GM21786 (cell line): ENCODE measurements at regions not wholly inside any gene's neighbourhood (a gene's known extent, or its start where the extent isn't known, plus 50 kb on each side); places are given as distances from the start of the nearest gene placed in this dataset.

Experiments used
- ATAC-seq: cut with Tn5 transposase; IDR thresholded peaks from one replicate; pipeline ENCODE4 v1.9.1; 2021; ENCODE audit not compliant: unreplicated experiment

DNA sequence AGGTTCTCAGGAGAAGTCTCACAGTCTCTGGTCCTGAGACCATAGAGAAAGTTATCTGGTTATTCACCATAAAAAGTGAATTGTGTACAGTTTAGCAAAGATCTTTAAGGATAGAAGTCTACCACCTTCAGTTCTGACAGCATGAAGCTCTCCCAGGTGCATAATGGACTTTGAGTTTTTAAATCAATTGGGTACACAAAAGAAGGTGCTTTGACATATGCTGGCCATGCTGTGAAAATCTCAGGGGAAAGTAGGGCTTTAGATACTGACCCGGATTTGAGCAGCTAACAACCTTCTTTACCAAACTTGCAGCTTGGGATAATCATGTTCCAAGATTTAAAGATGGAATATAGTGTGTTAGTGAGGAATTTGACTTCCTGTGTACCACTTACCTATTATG lies 264.2 kb downstream of the ZSWIM6 start:
- no peak for ATAC-seq

DNA sequence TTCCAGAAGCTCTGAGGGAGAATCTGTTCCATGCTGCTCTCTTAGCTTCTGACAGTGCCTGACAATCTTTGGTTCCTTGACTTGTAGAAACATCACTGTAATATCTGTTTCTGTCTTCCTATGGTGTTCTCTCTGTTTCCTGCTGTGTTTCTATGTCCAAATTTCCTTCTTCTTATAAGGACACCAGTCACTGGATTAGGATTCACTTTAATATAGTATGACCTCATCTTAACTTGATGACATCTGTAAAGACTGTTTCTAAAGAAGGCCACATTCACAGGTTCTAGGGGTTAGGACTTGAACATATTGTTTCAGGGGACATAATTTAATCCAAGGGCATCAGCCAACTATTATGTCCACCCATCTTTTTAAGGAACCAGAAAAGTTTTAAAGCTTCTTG lies 265.6 kb downstream of the ZSWIM6 start:
- ATAC-seq: no peak

GRCh38 chr5:61598126-61598525 lies 266.1 kb downstream of the ZSWIM6 start:
- ATAC-seq: no peak

- no peak for ATAC-seq
Measured at GRCh38 chr5:61599370-61600122, 267.5 kb downstream of the ZSWIM6 start.

DNA sequence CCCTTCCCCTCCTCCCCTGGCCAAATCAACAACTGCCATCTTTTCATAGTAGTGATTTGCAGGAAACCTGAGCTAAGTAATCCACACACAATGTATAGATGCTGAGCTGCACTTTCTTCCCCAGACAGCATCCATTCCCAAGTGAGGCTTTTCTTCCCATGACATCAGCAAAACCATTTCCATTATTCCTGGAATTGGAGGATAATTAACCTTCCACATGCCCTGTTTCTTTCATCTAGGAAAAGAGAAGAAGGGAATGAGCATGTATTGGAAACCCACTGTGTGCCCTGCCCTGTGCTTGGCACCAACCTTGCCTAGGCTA lies 268.0 kb downstream of the ZSWIM6 start:
- no peak for ATAC-seq

GRCh38 chr5:61600945-61601511 lies 269.0 kb downstream of the ZSWIM6 start:
- ATAC-seq: no peak

GRCh38 chr5:61603211-61603908 lies 271.3 kb downstream of the ZSWIM6 start:
- no peak for ATAC-seq

GRCh38 chr5:61604076-61605025 lies 272.3 kb downstream of the ZSWIM6 start:
- ATAC-seq: no peak

- ATAC-seq: no peak
Measured at GRCh38 chr5:61609840-61610677, 278.0 kb downstream of the ZSWIM6 start.

GRCh38 chr5:61610678-61611024 lies 278.6 kb downstream of the ZSWIM6 start:
- no peak for ATAC-seq

- no peak for ATAC-seq
Measured at GRCh38 chr5:61612431-61612830, 280.4 kb downstream of the ZSWIM6 start.

GRCh38 chr5:61613679-61614078 lies 281.6 kb downstream of the ZSWIM6 start:
- ATAC-seq: no peak

GRCh38 chr5:61614606-61615005 lies 282.5 kb downstream of the ZSWIM6 start:
- ATAC-seq: no peak

DNA sequence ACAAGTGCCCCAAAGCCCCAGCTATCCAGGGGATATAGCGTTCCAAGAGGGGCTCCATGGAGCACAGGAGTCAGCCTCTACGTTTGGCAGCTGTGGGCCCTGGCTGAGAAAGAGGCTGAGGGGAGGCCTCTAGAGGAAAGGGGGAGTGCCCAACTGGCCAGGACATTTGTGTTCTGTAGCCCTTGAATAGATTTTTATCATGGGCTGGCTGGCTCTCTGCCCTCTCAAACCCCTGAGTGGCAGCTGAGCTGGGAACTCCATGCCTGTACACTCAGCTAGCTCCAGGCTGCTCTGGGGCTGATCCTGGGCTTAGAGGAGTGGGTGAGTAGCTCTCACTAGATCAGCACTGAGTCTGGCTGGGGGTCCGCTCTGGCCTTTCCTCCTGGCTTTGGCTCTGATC lies 285.0 kb downstream of the ZSWIM6 start:
- ATAC-seq: no peak

DNA sequence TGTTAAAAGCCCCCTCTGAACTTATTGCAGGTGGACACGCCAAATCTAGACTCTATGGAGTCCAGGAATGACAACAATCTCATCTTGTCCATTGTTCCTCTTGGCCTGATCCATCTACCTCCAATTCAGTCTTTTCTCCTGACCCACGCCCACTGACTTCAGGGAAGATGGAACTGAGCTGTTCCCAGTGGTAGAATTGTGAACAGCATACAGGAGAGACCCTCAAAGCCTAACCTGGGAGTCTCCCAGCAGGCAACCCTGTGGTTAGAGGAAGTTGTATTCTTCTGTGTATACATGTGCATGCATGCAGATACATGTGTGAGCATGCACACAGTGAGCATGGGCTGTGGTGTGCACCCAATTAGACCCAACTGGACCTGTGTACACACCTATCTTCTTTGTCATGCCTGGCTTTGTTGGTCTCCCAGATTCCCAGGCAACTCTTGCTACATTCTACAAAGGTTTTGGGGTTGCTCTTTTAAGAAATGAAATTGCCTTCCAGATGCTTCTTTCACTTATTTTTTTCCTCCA lies 286.0 kb downstream of the ZSWIM6 start:
- no peak for ATAC-seq

GRCh38 chr5:61618577-61618976 lies 286.5 kb downstream of the ZSWIM6 start:
- no peak for ATAC-seq

DNA sequence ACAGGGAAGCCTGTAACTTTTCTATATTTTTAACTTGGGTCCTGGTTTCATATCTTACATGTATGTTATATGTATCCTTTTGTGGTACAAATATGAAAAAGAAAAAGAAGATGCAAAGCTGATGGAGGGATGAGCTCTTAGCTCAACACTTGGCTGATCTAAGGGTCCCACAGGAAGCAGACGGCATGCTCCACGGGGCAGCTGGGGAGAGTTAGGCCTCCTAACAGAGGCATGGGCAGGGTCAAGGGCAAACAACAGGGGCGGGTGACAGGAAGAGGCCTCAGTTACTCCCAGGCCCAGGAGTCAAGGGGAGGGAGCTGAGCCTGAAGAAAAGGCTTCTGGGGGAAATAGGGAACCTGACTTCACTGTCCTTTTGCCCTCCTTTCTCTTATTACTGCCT lies 287.2 kb downstream of the ZSWIM6 start:
- ATAC-seq: no peak

- ATAC-seq: no peak
Measured at GRCh38 chr5:61619777-61620518, 287.9 kb downstream of the ZSWIM6 start.

DNA sequence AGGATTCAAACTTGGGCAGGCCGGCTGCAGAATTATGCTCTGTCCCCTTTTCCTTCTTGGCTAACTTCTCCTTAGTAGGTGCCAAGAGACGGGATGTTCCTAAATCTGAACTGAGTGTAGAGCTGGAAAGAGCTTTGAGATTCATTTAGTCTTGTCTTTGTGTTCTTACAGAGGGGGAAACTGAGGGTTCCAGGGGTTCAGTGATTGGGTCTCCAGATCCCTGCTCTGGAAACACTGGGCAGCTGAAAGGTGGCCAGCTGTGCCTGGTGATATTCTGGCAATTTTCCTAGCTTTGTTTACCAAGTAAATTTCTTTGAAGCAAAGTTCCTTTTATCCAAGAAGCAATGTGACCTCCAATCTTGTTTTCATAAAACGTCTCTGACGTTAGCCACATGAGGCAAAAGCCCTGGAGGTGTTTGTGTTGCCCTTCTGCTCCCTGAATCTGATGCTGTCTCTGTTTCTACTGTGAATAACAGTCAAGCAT lies 288.7 kb downstream of the ZSWIM6 start:
- no peak for ATAC-seq
